ENCODE measurements at regions not wholly inside any gene's neighbourhood (a gene's known extent, or its start where the extent isn't known, plus 50 kb on each side); places are given as distances from the start of the nearest gene placed in this dataset.

- no peak for TF ChIP-seq CTCF (IDR thresholded peaks at IDR 0.05)
- Histone ChIP-seq H3K79me2 (no peaks in the 10 kb centered on the region), H3K4me3 (ENCODE audit: low read depth, low read length) (no peak overlapping the region), H2AFZ (no peak overlapping the region), H3K36me3 (ENCODE audit: control insufficient read depth, insufficient read depth, low read length) (no peaks in the 10 kb centered on the region), H3K9ac (no peak overlapping the region), H3K27me3 (ENCODE audit: control insufficient read depth, insufficient read depth, low read length) (no peaks in the 10 kb centered on the region), H3K4me2 (ENCODE audit: low read length) (no peak overlapping the region), H3K9me3 (ENCODE audit: control insufficient read depth, low read length) (no peaks in the 10 kb centered on the region), H3K4me1 (no peaks in the 10 kb centered on the region), H3K27ac (no peak overlapping the region)
Measured at GRCh38 chr21:30986965-30987364, 51.3 kb downstream of the KRTAP19-8 start.

- Histone ChIP-seq H3K9me3 (ENCODE audit: control insufficient read depth, low read length) (no peaks in the 10 kb centered on the region), H3K4me1 (no peaks in the 10 kb centered on the region), H3K4me2 (ENCODE audit: low read length) (no peak overlapping the region), H3K27ac (no peak overlapping the region), H3K27me3 (ENCODE audit: control insufficient read depth, insufficient read depth, low read length) (no peaks in the 10 kb centered on the region), H3K36me3 (ENCODE audit: control insufficient read depth, insufficient read depth, low read length) (no peaks in the 10 kb centered on the region), H2AFZ (no peak overlapping the region), H3K4me3 (ENCODE audit: low read depth, low read length) (no peak overlapping the region), H3K79me2 (no peaks in the 10 kb centered on the region), H3K9ac (no peak overlapping the region)
- TF ChIP-seq CTCF (IDR thresholded peaks at IDR 0.05): no peak
Measured at GRCh38 chr21:30984889-30985288, 53.4 kb downstream of the KRTAP19-8 start.

GRCh38 chr21:30981403-30981802, 56.9 kb downstream of the KRTAP19-8 start:
- Histone ChIP-seq H3K27me3 (ENCODE audit: control insufficient read depth, insufficient read depth, low read length) (no peaks in the 10 kb centered on the region), H2AFZ (no peak overlapping the region), H3K4me1 (no peaks in the 10 kb centered on the region), H3K4me2 (ENCODE audit: low read length) (no peak overlapping the region), H3K27ac (no peak overlapping the region), H3K9ac (no peak overlapping the region), H3K4me3 (ENCODE audit: low read depth, low read length) (no peak overlapping the region), H3K9me3 (ENCODE audit: control insufficient read depth, low read length) (no peaks in the 10 kb centered on the region), H3K79me2 (no peaks in the 10 kb centered on the region), H3K36me3 (ENCODE audit: control insufficient read depth, insufficient read depth, low read length) (no peaks in the 10 kb centered on the region)
- TF ChIP-seq CTCF (IDR thresholded peaks at IDR 0.05): no peak

- Histone ChIP-seq H3K9me3 (ENCODE audit: control insufficient read depth, low read length) (no peaks in the 10 kb centered on the region), H3K4me3 (ENCODE audit: low read depth, low read length) (no peak overlapping the region), H3K27me3 (ENCODE audit: control insufficient read depth, insufficient read depth, low read length) (no peaks in the 10 kb centered on the region), H3K9ac (no peak overlapping the region), H3K27ac (no peak overlapping the region), H3K4me1 (no peaks in the 10 kb centered on the region), H3K79me2 (no peaks in the 10 kb centered on the region), H2AFZ (no peak overlapping the region), H3K4me2 (ENCODE audit: low read length) (no peak overlapping the region), H3K36me3 (ENCODE audit: control insufficient read depth, insufficient read depth, low read length) (no peaks in the 10 kb centered on the region)
- TF ChIP-seq CTCF (IDR thresholded peaks at IDR 0.05): no peak
Measured at GRCh38 chr21:30979054-30979453, 59.2 kb downstream of the KRTAP19-8 start.

- no peak for TF ChIP-seq CTCF (IDR thresholded peaks at IDR 0.05)
- H2AFZ ChIP-seq: no peak overlapping the region
- H3K9me3 ChIP-seq (ENCODE audit: control insufficient read depth, low read length): no peaks in the 10 kb centered on the region
Measured at GRCh38 chr21:30964283-30964682, 74.0 kb downstream of the KRTAP19-8 start.

More at GRCh38 chr21:30964283-30964682, 74.0 kb downstream of the KRTAP19-8 start:
- Histone ChIP-seq H3K36me3 (ENCODE audit: control insufficient read depth, insufficient read depth, low read length) (no peaks in the 10 kb centered on the region), H3K27ac (no peak overlapping the region), H3K27me3 (ENCODE audit: control insufficient read depth, insufficient read depth, low read length) (no peaks in the 10 kb centered on the region), H3K4me2 (ENCODE audit: low read length) (no peak overlapping the region), H3K4me3 (ENCODE audit: low read depth, low read length) (no peak overlapping the region), H3K4me1 (peaks cover 2% of the 10 kb centered on the region), H3K9ac (no peak overlapping the region), H3K79me2 (no peaks in the 10 kb centered on the region)

All from parathyroid adenoma (tissue), 2 donors.